Right lobe of liver (tissue), 6 donors: ENCODE measurements at regions not wholly inside any gene's neighbourhood (a gene's known extent, or its start where the extent isn't known, plus 50 kb on each side); places are given as distances from the start of the nearest gene placed in this dataset.
A peak's percentile ranks its signal among the peaks of the same experiment; 100 is the strongest.

Source experiments
- ATAC-seq, 4 donors: fragments of 200-7000 bp; cut with Tn5 transposase; one replicate each; pipeline ENCODE4 v1.9.1; 2020; ENCODE audit warnings: mild to moderate bottlenecking in 4 of 4, moderate library complexity in 4 of 4
- DNase-seq, 3 donors: peaks; one replicate each; pipeline ENCODE4 v3.0.0-alpha.2; 2020
- H3K27ac ChIP-seq, 3 donors: fragments of 200-600 bp; one replicate each; pipeline ENCODE4 v1.8.0; 2022
- H3K27me3 ChIP-seq, 2 donors: fragments of 200-600 bp; one replicate each; pipeline ENCODE4 v1.8.0; 2022
- H3K36me3 ChIP-seq, 4 donors: fragments of 200-600 bp; sonication (generic) in 1 of 4; one replicate each; pipeline versions ENCODE4 v1.5.1 to v1.8.0; 2017 to 2022; ENCODE audit warnings: control low read depth in 1 of 4
- H3K4me1 ChIP-seq, 4 donors: fragments of 200-600 bp; sonication (generic) in 1 of 4; one replicate each; pipeline versions ENCODE4 v1.5.1 to v1.8.0; 2017 to 2022; ENCODE audit warnings: control low read depth in 1 of 4
- H3K4me3 ChIP-seq, 3 donors: fragments of 200-600 bp; one replicate each; pipeline ENCODE4 v1.8.0; 2022
- H3K9me3 ChIP-seq, 4 donors: fragments of 200-600 bp; sonication (generic) in 1 of 4; one replicate each; pipeline versions ENCODE4 v1.5.1 to v1.8.0; 2017 to 2022; ENCODE audit warnings: control low read depth in 1 of 4
- POLR2A ChIP-seq: fragments of 450-650 bp; IDR thresholded peaks from one replicate; pipeline ENCODE4 v1.6.1; 2017; ENCODE audit warnings: antibody characterized with exemption, mild to moderate bottlenecking
- WGBS: methylation state at CpG from one replicate; pipeline ENCODE4 v1.1.6; 2018; ENCODE audit warnings: low coverage, low lambda C conversion rate; ENCODE audit not compliant: insufficient coverage; ENCODE audit errors: missing lambda C conversion rate; 5-methylcytosine and 5-hydroxymethylcytosine counted together
- intact Hi-C, 2 donors: fragments of 100-400 bp; cut with DNase I; formaldehyde crosslinking; loops; one replicate each; pipeline versions ENCODE4 v1.11.2 to v1.14.1; 2022
- TF ChIP-seq, protein P1 (sequence below), 4 donors: fragments of 200-600 bp in 3 of 4; fragments of 450-650 bp in 1 of 4; IDR thresholded peaks; one replicate each; pipeline versions ENCODE4 v1.5.1 to v1.8.0; 2016 to 2022; ENCODE audit warnings: antibody characterized with exemption in 4 of 4, mild to moderate bottlenecking in 2 of 4
- donor health status: DM: no; HTN: yes; CAD: no.
- donor health status: DM: no; HTN: no; CAD: no.
- donor health status: DM: no; HTN: no; CAD: no.
- donor health status: DM: no; HTN: yes; CAD: no.
- donor health status: DM: no; HTN: yes; CAD: no.

DNA sequence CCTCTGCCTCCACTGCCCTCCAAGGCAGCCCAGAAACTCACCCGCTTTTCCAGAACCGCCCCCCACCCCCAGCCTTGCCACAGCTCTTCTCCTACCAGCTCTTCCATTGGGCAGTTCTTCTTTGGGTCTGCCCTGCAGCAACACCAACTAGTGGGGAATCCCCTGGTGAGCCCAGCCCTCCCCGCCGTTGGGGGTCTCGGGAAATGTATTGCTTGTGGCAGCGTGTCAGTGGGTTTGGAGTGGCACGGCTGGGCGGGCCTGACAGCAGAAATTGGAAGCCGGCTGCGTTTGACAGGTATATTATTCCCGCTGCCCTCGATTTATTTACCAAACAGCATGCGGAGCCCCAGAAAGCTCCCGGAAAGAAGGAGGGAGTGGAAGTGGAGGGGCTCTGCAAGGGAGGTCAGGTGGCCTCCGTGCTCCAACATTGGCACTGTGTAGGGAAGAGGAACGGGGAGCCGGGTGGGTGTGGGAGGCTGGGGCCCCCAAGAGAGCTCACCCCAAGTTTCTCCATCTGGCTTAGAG, 65.2 kb upstream of the NECTIN1 start:
- intact Hi-C loops = no loop called here
- TF ChIP-seq POLR2A = no peak
- TF ChIP-seq, protein P1, sequence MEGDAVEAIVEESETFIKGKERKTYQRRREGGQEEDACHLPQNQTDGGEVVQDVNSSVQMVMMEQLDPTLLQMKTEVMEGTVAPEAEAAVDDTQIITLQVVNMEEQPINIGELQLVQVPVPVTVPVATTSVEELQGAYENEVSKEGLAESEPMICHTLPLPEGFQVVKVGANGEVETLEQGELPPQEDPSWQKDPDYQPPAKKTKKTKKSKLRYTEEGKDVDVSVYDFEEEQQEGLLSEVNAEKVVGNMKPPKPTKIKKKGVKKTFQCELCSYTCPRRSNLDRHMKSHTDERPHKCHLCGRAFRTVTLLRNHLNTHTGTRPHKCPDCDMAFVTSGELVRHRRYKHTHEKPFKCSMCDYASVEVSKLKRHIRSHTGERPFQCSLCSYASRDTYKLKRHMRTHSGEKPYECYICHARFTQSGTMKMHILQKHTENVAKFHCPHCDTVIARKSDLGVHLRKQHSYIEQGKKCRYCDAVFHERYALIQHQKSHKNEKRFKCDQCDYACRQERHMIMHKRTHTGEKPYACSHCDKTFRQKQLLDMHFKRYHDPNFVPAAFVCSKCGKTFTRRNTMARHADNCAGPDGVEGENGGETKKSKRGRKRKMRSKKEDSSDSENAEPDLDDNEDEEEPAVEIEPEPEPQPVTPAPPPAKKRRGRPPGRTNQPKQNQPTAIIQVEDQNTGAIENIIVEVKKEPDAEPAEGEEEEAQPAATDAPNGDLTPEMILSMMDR (IDR thresholded peaks at IDR 0.05) = no peak
- Histone ChIP-seq H3K4me3 (no peak overlapping the region), H3K36me3 (no peaks in the 10 kb centered on the region), H3K27me3 (no peaks in the 10 kb centered on the region), H3K27ac (no peak overlapping the region), H3K9me3 (no peaks in the 10 kb centered on the region), H3K4me1 (no peaks in the 10 kb centered on the region)
- DNase-seq (peak in 1 of 3 donors; percentile 16), ATAC-seq (no peak)
- WGBS = 83% methylated on average over 12 of the region's 17 CpGs

DNA sequence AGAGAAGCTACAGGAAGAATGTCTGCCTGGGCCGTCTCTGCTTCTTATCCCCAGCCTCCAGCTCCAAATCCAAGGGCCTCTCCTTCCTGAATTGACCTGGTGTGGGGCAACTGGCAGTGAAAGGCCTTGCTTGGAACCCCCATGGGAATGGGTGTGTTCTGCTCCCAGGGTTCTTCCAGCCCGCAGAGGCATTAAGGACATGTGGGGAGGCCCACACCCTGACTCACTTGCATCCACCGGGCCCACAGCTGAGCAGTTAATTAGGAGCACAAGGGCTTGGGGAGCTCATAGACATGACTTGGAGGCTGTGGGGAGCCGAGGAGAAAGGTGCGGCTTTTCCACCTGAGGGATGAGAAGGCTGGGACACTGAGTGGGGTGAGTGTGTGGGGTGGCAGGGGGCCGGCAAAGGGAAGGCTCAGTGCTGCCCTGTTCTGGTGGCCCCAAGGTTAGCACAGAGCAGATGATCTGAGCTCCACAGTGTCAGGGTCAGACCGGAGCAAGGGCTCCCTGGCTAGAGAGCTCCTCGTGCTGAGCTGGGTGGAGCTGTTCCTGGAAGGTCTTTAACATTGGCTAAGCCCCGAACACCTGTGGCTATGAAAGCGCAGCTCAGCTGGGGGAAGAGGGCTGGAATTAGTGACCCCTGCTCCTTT, 64.5 kb upstream of the NECTIN1 start:
- Histone ChIP-seq H3K36me3 (no peaks in the 10 kb centered on the region), H3K27ac (no peak overlapping the region), H3K4me1 (no peaks in the 10 kb centered on the region), H3K4me3 (no peak overlapping the region), H3K27me3 (no peaks in the 10 kb centered on the region), H3K9me3 (no peaks in the 10 kb centered on the region)
- DNase-seq (no peak), ATAC-seq (no peak)
- TF ChIP-seq POLR2A = no peak
- TF ChIP-seq, protein P1 (IDR thresholded peaks at IDR 0.05) = no peak
- WGBS = 81% methylated on average over 2 of the region's 10 CpGs
- intact Hi-C loops = no loop called here

DNA sequence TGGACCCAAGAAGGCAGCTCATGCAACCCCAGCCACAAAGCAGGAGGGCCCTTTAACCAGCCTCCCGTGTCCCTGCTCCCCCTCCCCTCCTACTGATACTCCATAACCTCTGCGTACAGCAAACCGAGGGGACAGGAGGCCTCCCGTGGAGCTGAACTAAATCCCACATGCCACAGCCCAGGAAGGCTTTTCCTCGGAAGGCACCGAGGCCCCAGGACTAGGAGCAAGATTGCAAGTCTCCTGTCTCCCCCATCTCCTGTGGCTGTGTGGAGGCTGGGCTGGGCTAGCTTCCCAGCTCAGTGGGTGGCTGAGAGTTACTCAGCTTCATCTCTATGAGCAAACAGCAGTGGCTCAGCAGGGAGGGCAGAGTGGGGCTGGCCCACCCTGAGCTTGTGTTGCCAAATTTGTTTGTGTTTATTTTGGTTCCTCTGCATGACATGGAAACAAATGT, 62.7 kb upstream of the NECTIN1 start:
- no peaks in the 10 kb centered on the region for H3K27me3 ChIP-seq
- no peak overlapping the region for H3K27ac ChIP-seq

DNA sequence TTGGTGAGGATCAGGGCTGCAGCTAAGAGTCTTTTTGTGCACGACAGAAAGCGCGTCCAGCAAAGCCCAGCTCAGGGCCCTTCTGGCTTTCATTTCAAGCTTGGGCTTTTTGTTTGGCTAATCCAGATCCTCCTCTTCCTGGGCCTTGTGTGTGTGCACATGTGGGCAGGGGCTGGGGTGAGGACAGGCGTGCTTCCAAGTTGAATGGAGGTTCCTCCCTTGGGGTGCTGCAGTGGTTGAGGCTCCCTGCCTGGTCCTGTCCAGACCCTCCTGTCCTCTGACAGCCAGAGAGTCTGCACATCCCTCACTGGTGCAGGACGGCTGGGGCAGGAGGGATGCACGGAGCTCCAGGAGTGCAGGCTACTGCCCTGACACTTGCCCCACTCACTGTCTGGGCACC, 62.0 kb upstream of the NECTIN1 start:
- ATAC-seq (no peak), DNase-seq (peak in 2 of 3 donors; percentile 10 to 33)
- no peak overlapping the region for H3K27ac ChIP-seq
- no peak overlapping the region for H3K4me3 ChIP-seq
- intact Hi-C loops = no loop called here
- H3K27me3 ChIP-seq = no peaks in the 10 kb centered on the region
- H3K36me3 ChIP-seq = no peaks in the 10 kb centered on the region
- H3K4me1 ChIP-seq = no peaks in the 10 kb centered on the region
- no peaks in the 10 kb centered on the region for H3K9me3 ChIP-seq
- WGBS = no CpG with 5 or more reads among the region's 6 CpGs
- TF ChIP-seq, protein P1 (IDR thresholded peaks at IDR 0.05) = no peak
- no peak for TF ChIP-seq POLR2A

More for the DNA sequence above, 62.7 kb upstream of the NECTIN1 start:
- ATAC-seq (no peak), DNase-seq (peak in 2 of 3 donors; percentile 8 to 32)
- WGBS = 100% methylated on average over 1 of the region's 6 CpGs
- no peak overlapping the region for H3K4me3 ChIP-seq
- no peaks in the 10 kb centered on the region for H3K36me3 ChIP-seq
- no peak for TF ChIP-seq POLR2A
- TF ChIP-seq, protein P1 (IDR thresholded peaks at IDR 0.05) = no peak
- H3K9me3 ChIP-seq = no peaks in the 10 kb centered on the region
- no peaks in the 10 kb centered on the region for H3K4me1 ChIP-seq
- intact Hi-C loops = no loop called here
